HepG2 (cell line): ENCODE measurements at regions not wholly inside any gene's neighbourhood (a gene's known extent, or its start where the extent isn't known, plus 50 kb on each side); places are given as distances from the start of the nearest gene placed in this dataset.

Experiments used
- ATAC-seq: fragments of 200-7000 bp; cut with Tn5 transposase; 3 replicates; pipeline ENCODE4 v1.9.1; 2020; ENCODE audit warnings: mild to moderate bottlenecking, moderate library complexity
- BruUV-seq: library from RNA; stranded (reverse); fragments of 400-500 nt; replicated peaks from 2 replicates; lab custom pipeline; 2021; lab: Mats Ljungman, UMichigan
- CTCF ChIA-PET: fragments of 300-600 bp; formaldehyde crosslinking; extraction: SDS; loops from one replicate; lab custom pipeline; 2021; ENCODE audit warnings: low total read pairs, inconsistent platforms, low intra/inter-chr PET ratio; lab: Yijun Ruan, JAX
- POLR2A ChIA-PET: fragments of 350-600 bp; sonication (Branson Sonifier 250); formaldehyde crosslinking; loops from one replicate; lab custom pipeline; 2020; ENCODE audit warnings: antibody characterized with exemption, inconsistent platforms; lab: Yijun Ruan, JAX
- DNase-seq: peaks from one replicate; pipeline ENCODE4 v3.0.0-alpha.2; 2015; ENCODE audit warnings: low spot score
- FAIRE-seq: peaks from 3 replicates; lab custom pipeline; 2011; peaks lifted over from hg19 to GRCh38; lab: Jason Lieb, UNC
- H2AFZ ChIP-seq: one replicate; pipeline ENCODE4 v1.6.1; 2011; ENCODE audit warnings: low read length, inconsistent platforms
- H3K27ac ChIP-seq: fragments of 300-600 bp; 3 replicates; pipeline ENCODE4 v1.8.0; 2011; ENCODE audit warnings: mixed run types, mild to moderate bottlenecking, mixed read lengths, low read length, inconsistent platforms; ENCODE audit not compliant: insufficient read depth; ENCODE audit errors: extremely low read length
- H3K27me3 ChIP-seq, 2 experiments: fragments of 200-600 bp in 1 of 2; 2 replicates in 1 of 2; 3 replicates in 1 of 2; pipeline versions ENCODE4 v1.6.0 to v1.8.0; 2011; ENCODE audit warnings: low read length in 2 of 2, mild to moderate bottlenecking in 2 of 2, moderate library complexity in 2 of 2, inconsistent platforms in 1 of 2; ENCODE audit not compliant: insufficient read depth in 2 of 2, control insufficient read depth in 1 of 2
- H3K36me3 ChIP-seq, 2 experiments: fragments of 200-600 bp in 1 of 2; replicated peaks in 1 of 2; 2 replicates in 1 of 2; 3 replicates in 1 of 2; pipeline versions ENCODE4 v1.5.1 to v1.8.0; 2011; ENCODE audit warnings: low read length in 2 of 2, inconsistent platforms in 1 of 2; ENCODE audit not compliant: insufficient read depth in 2 of 2, control insufficient read depth in 1 of 2
- H3K4me1 ChIP-seq: 2 replicates; pipeline ENCODE4 v1.5.1; 2012; ENCODE audit warnings: low read length, inconsistent platforms; ENCODE audit not compliant: insufficient read depth
- H3K4me2 ChIP-seq: 2 replicates; pipeline ENCODE4 v1.6.0; 2011; ENCODE audit warnings: low read depth, low read length, inconsistent platforms
- H3K4me3 ChIP-seq, 3 experiments: fragments of 200-600 bp in 1 of 3; sonication (generic), shearing (Covaris generic) in 1 of 3; replicated peaks in 1 of 3; 2 replicates each; pipeline ENCODE4 v1.5.1; 2011 to 2016; ENCODE audit warnings: low read length in 3 of 3, inconsistent platforms in 2 of 3, low read depth in 2 of 3, mild to moderate bottlenecking in 2 of 3, control low read depth in 1 of 3, mixed read lengths in 1 of 3; ENCODE audit not compliant: insufficient read depth in 1 of 3
- H3K79me2 ChIP-seq: one replicate; pipeline ENCODE4 v1.6.1; 2011; ENCODE audit warnings: low read length, inconsistent platforms; ENCODE audit not compliant: insufficient read depth
- H3K9ac ChIP-seq: 2 replicates; pipeline ENCODE4 v1.6.0; 2011; ENCODE audit warnings: mild to moderate bottlenecking, low read depth, low read length, inconsistent platforms; ENCODE audit not compliant: insufficient read depth
- H3K9me3 ChIP-seq: 2 replicates; pipeline ENCODE4 v1.5.1; 2012; ENCODE audit warnings: mild to moderate bottlenecking, low read length
- H4K20me1 ChIP-seq: 2 replicates; pipeline ENCODE4 v1.6.0; 2011; ENCODE audit warnings: inconsistent platforms, mild to moderate bottlenecking, low read length, moderate library complexity; ENCODE audit not compliant: insufficient read depth
- EED ChIP-seq: sonication (generic); formaldehyde crosslinking; IDR thresholded peaks from 2 replicates; pipeline ENCODE4 v1.5.0; 2020; ENCODE audit warnings: mild to moderate bottlenecking, missing genetic modification reagents
- JUND ChIP-seq: sonication (generic); formaldehyde crosslinking; IDR thresholded peaks from 2 replicates; pipeline ENCODE4 v1.8.0; 2022; ENCODE audit warnings: mild to moderate bottlenecking, missing genetic modification reagents
- NFATC3 ChIP-seq: sonication (generic); formaldehyde crosslinking; IDR thresholded peaks from 2 replicates; pipeline ENCODE4 v1.5.1; 2020; ENCODE audit warnings: mild to moderate bottlenecking, missing genetic modification reagents
- ZNF253 ChIP-seq: sonication (generic); formaldehyde crosslinking; IDR thresholded peaks from 2 replicates; pipeline ENCODE4 v1.8.0; 2022; ENCODE audit warnings: mild to moderate bottlenecking, missing genetic modification reagents, borderline replicate concordance
- ZNF350 ChIP-seq: sonication (generic); formaldehyde crosslinking; IDR thresholded peaks from 2 replicates; pipeline ENCODE4 v1.4.0; 2020; ENCODE audit warnings: mild to moderate bottlenecking, low read depth, missing genetic modification reagents, borderline replicate concordance
- WGBS: methylation state at CpG from one replicate; pipeline ENCODE4 v1.1.6; 2017; ENCODE audit warnings: low lambda C conversion rate; 5-methylcytosine and 5-hydroxymethylcytosine counted together
- in situ Hi-C: cut with HindIII; loops from 2 replicates; pipeline ENCODE4 v1.10.0; 2017; ENCODE audit warnings: low pct_unique_long_range_greater_than_20kb; ENCODE audit not compliant: extremely low pct_ligation_motif_present
- intact Hi-C: fragments of 100-400 bp; cut with micrococcal nuclease; formaldehyde crosslinking; loops from one replicate; pipeline ENCODE4 v1.10.0; 2022; ENCODE audit not compliant: unreplicated experiment
- TF ChIP-seq, protein P1 (sequence below): IDR thresholded peaks from 2 replicates; pipeline ENCODE4 v1.4.0; 2020; ENCODE audit warnings: mild to moderate bottlenecking, missing genetic modification reagents
- TF ChIP-seq, protein P2 (sequence below): sonication (generic); formaldehyde crosslinking; IDR thresholded peaks from 2 replicates; pipeline ENCODE4 v1.4.0; 2020; ENCODE audit warnings: missing genetic modification reagents
- TF ChIP-seq, protein P3 (sequence below): sonication (generic); formaldehyde crosslinking; IDR thresholded peaks from 2 replicates; pipeline ENCODE4 v1.5.1; 2020; ENCODE audit warnings: mild to moderate bottlenecking, moderate library complexity, missing genetic modification reagents
- TF ChIP-seq, protein P4 (sequence below): sonication (generic); formaldehyde crosslinking; IDR thresholded peaks from 2 replicates; pipeline ENCODE4 v1.4.0; 2020; ENCODE audit warnings: low read depth, mild to moderate bottlenecking, missing genetic modification reagents
- TF ChIP-seq, protein P5 (sequence below): sonication (generic); formaldehyde crosslinking; IDR thresholded peaks from 2 replicates; pipeline ENCODE4 v1.5.0; 2020; ENCODE audit warnings: missing genetic modification reagents
- TF ChIP-seq, protein P6 (sequence below): sonication (generic); formaldehyde crosslinking; IDR thresholded peaks from 2 replicates; pipeline ENCODE4 v1.4.0; 2020; ENCODE audit warnings: mild to moderate bottlenecking, low read depth, missing genetic modification reagents
- TF ChIP-seq, protein P7 (sequence below): sonication (generic); formaldehyde crosslinking; IDR thresholded peaks from 2 replicates; pipeline ENCODE4 v1.4.0; 2020; ENCODE audit warnings: missing genetic modification reagents, borderline replicate concordance

DNA sequence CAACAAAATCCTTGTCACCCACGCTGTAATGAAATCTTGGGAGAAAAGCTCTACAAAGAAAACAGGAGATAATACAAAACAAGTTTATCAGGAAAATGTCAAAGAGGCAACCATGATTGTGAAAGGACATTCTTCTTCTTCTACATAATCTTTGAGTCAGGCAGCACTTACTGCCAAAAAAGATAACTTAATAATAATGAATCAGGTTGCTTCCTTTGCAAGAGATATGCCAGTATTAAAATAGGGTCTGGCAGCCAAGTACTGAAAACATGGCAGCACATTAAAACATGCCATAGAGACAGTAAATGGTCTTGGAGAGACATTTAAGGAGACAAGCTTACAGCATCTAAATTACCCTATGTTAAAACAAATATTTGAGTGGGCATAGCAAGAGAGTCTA, 1573.4 kb downstream of the EFNA5 start:
- Histone ChIP-seq H3K79me2 (no peaks in the 10 kb centered on the region), H4K20me1 (no peaks in the 10 kb centered on the region), H3K36me3 (no peaks in the 10 kb centered on the region), H3K27ac (no peak overlapping the region), H3K4me1 (no peaks in the 10 kb centered on the region), H3K9me3 (no peaks in the 10 kb centered on the region), H3K27me3 (no peaks in the 10 kb centered on the region), H3K4me2 (no peak overlapping the region), H2AFZ (no peak overlapping the region), H3K4me3 (no peak overlapping the region), H3K9ac (no peak overlapping the region)
- no peak for ATAC-seq
- CTCF ChIA-PET = no interaction called here
- in situ Hi-C loops (no loop called here), intact Hi-C loops (no loop called here)
- DNase-seq = no peak
- 5% methylated on average over 1 of the region's 1 CpG for WGBS
- POLR2A ChIA-PET = no interaction called here
- no peak for FAIRE-seq
- no TSS peak for BruUV-seq
- TF ChIP-seq, protein P1, sequence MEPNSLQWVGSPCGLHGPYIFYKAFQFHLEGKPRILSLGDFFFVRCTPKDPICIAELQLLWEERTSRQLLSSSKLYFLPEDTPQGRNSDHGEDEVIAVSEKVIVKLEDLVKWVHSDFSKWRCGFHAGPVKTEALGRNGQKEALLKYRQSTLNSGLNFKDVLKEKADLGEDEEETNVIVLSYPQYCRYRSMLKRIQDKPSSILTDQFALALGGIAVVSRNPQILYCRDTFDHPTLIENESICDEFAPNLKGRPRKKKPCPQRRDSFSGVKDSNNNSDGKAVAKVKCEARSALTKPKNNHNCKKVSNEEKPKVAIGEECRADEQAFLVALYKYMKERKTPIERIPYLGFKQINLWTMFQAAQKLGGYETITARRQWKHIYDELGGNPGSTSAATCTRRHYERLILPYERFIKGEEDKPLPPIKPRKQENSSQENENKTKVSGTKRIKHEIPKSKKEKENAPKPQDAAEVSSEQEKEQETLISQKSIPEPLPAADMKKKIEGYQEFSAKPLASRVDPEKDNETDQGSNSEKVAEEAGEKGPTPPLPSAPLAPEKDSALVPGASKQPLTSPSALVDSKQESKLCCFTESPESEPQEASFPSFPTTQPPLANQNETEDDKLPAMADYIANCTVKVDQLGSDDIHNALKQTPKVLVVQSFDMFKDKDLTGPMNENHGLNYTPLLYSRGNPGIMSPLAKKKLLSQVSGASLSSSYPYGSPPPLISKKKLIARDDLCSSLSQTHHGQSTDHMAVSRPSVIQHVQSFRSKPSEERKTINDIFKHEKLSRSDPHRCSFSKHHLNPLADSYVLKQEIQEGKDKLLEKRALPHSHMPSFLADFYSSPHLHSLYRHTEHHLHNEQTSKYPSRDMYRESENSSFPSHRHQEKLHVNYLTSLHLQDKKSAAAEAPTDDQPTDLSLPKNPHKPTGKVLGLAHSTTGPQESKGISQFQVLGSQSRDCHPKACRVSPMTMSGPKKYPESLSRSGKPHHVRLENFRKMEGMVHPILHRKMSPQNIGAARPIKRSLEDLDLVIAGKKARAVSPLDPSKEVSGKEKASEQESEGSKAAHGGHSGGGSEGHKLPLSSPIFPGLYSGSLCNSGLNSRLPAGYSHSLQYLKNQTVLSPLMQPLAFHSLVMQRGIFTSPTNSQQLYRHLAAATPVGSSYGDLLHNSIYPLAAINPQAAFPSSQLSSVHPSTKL (CRISPR knock-in tag) = no peak
- TF ChIP-seq, protein P2, sequence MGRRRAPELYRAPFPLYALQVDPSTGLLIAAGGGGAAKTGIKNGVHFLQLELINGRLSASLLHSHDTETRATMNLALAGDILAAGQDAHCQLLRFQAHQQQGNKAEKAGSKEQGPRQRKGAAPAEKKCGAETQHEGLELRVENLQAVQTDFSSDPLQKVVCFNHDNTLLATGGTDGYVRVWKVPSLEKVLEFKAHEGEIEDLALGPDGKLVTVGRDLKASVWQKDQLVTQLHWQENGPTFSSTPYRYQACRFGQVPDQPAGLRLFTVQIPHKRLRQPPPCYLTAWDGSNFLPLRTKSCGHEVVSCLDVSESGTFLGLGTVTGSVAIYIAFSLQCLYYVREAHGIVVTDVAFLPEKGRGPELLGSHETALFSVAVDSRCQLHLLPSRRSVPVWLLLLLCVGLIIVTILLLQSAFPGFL (CRISPR knock-in tag) = no peak
- TF ChIP-seq EED (CRISPR knock-in tag) = no peak
- TF ChIP-seq, protein P3, sequence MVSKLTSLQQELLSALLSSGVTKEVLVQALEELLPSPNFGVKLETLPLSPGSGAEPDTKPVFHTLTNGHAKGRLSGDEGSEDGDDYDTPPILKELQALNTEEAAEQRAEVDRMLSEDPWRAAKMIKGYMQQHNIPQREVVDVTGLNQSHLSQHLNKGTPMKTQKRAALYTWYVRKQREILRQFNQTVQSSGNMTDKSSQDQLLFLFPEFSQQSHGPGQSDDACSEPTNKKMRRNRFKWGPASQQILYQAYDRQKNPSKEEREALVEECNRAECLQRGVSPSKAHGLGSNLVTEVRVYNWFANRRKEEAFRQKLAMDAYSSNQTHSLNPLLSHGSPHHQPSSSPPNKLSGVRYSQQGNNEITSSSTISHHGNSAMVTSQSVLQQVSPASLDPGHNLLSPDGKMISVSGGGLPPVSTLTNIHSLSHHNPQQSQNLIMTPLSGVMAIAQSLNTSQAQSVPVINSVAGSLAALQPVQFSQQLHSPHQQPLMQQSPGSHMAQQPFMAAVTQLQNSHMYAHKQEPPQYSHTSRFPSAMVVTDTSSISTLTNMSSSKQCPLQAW (CRISPR knock-in tag) = no peak
- TF ChIP-seq, protein P4, sequence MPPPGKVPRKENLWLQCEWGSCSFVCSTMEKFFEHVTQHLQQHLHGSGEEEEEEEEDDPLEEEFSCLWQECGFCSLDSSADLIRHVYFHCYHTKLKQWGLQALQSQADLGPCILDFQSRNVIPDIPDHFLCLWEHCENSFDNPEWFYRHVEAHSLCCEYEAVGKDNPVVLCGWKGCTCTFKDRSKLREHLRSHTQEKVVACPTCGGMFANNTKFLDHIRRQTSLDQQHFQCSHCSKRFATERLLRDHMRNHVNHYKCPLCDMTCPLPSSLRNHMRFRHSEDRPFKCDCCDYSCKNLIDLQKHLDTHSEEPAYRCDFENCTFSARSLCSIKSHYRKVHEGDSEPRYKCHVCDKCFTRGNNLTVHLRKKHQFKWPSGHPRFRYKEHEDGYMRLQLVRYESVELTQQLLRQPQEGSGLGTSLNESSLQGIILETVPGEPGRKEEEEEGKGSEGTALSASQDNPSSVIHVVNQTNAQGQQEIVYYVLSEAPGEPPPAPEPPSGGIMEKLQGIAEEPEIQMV (CRISPR knock-in tag) = no peak
- TF ChIP-seq ZNF350 (CRISPR knock-in tag) = no peak
- no peak for TF ChIP-seq ZNF253 (CRISPR knock-in tag)
- TF ChIP-seq, protein P5, sequence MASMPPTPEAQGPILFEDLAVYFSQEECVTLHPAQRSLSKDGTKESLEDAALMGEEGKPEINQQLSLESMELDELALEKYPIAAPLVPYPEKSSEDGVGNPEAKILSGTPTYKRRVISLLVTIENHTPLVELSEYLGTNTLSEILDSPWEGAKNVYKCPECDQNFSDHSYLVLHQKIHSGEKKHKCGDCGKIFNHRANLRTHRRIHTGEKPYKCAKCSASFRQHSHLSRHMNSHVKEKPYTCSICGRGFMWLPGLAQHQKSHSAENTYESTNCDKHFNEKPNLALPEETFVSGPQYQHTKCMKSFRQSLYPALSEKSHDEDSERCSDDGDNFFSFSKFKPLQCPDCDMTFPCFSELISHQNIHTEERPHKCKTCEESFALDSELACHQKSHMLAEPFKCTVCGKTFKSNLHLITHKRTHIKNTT = no peak
- TF ChIP-seq, protein P6, sequence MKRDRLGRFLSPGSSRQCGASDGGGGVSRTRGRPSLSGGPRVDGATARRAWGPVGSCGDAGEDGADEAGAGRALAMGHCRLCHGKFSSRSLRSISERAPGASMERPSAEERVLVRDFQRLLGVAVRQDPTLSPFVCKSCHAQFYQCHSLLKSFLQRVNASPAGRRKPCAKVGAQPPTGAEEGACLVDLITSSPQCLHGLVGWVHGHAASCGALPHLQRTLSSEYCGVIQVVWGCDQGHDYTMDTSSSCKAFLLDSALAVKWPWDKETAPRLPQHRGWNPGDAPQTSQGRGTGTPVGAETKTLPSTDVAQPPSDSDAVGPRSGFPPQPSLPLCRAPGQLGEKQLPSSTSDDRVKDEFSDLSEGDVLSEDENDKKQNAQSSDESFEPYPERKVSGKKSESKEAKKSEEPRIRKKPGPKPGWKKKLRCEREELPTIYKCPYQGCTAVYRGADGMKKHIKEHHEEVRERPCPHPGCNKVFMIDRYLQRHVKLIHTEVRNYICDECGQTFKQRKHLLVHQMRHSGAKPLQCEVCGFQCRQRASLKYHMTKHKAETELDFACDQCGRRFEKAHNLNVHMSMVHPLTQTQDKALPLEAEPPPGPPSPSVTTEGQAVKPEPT (CRISPR knock-in tag) = no peak
- TF ChIP-seq, protein P7, sequence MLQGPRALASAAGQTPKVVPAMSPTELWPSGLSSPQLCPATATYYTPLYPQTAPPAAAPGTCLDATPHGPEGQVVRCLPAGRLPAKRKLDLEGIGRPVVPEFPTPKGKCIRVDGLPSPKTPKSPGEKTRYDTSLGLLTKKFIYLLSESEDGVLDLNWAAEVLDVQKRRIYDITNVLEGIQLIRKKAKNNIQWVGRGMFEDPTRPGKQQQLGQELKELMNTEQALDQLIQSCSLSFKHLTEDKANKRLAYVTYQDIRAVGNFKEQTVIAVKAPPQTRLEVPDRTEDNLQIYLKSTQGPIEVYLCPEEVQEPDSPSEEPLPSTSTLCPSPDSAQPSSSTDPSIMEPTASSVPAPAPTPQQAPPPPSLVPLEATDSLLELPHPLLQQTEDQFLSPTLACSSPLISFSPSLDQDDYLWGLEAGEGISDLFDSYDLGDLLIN (CRISPR knock-in tag) = no peak
- TF ChIP-seq NFATC3 = no peak
- no peak for TF ChIP-seq JUND (CRISPR knock-in tag)
